Peyer's patch (tissue), 4 donors: ENCODE measurements at regions not wholly inside any gene's neighbourhood (a gene's known extent, or its start where the extent isn't known, plus 50 kb on each side); places are given as distances from the start of the nearest gene placed in this dataset.

ENCODE experiments used
- DNase-seq, 3 donors: peaks; one replicate each; pipeline ENCODE4 v3.0.0-alpha.2; 2017 to 2019
- H3K27ac ChIP-seq, 4 donors: fragments of 200-600 bp; sonication (generic); one replicate each; pipeline ENCODE4 v1.5.1; 2016 to 2019
- H3K27me3 ChIP-seq, 2 donors: fragments of 200-600 bp; sonication (generic); one replicate each; pipeline ENCODE4 v1.5.1; 2019
- H3K36me3 ChIP-seq, 3 donors: fragments of 200-600 bp; sonication (generic); one replicate each; pipeline ENCODE4 v1.5.1; 2016 to 2019
- H3K4me1 ChIP-seq, 4 donors: fragments of 200-600 bp; sonication (generic); one replicate each; pipeline ENCODE4 v1.5.1; 2016 to 2019
- H3K4me3 ChIP-seq, 4 donors: fragments of 200-600 bp; sonication (generic); 1 replicate in 3 of 4; 2 replicates in 1 of 4; pipeline ENCODE4 v1.5.1; 2016 to 2019; ENCODE audit warnings: mild to moderate bottlenecking in 1 of 4
- H3K9me3 ChIP-seq, 4 donors: fragments of 200-600 bp; sonication (generic); one replicate each; pipeline ENCODE4 v1.5.1; 2016 to 2019; ENCODE audit warnings: mild to moderate bottlenecking in 1 of 4
- POLR2A ChIP-seq, 2 donors: fragments of 450-650 bp; IDR thresholded peaks; one replicate each; pipeline ENCODE4 v1.5.1; 2017; ENCODE audit warnings: antibody characterized with exemption in 2 of 2, mild to moderate bottlenecking in 2 of 2, moderate library complexity in 2 of 2
- TF ChIP-seq, protein P1 (sequence below), 6 experiments: fragments of 450-650 bp in 4 of 6; fragments of 200-600 bp in 2 of 6; sonication (generic) in 1 of 6; IDR thresholded peaks; one replicate each; pipeline ENCODE4 v1.5.1; 2017 to 2019; ENCODE audit warnings: antibody characterized with exemption in 6 of 6, mild to moderate bottlenecking in 3 of 6, moderate library complexity in 1 of 6

DNA sequence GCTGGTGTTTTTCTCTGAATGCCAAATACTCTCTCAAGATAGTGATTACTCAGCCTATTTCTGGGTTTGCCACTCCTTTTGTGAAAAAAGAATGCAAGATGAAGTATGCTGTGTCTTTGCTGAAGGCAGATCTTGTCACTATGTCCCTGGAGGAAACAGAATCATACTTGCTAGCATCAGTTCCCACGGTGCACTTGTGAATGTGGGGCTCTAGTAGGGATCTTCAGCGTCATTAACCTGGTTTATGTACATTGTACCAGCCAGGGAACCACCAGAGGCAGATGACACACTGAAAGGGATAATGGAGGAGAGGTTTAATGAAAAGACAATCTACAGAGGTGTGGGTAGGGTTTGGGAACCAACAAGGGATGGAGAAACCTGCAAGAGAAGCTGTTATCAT is 131.0 kb upstream of the CXCR4 start:
- H3K27ac ChIP-seq = no peak overlapping the region
- H3K9me3 ChIP-seq = no peaks in the 10 kb centered on the region
- H3K4me1 ChIP-seq = peaks cover 0 to 5% (median 0%) of the 10 kb centered on the region in 4 donors
- DNase-seq = no peak
- H3K4me3 ChIP-seq = no peak overlapping the region
- no peak for TF ChIP-seq POLR2A (IDR thresholded peaks at IDR 0.05)
- TF ChIP-seq, protein P1, sequence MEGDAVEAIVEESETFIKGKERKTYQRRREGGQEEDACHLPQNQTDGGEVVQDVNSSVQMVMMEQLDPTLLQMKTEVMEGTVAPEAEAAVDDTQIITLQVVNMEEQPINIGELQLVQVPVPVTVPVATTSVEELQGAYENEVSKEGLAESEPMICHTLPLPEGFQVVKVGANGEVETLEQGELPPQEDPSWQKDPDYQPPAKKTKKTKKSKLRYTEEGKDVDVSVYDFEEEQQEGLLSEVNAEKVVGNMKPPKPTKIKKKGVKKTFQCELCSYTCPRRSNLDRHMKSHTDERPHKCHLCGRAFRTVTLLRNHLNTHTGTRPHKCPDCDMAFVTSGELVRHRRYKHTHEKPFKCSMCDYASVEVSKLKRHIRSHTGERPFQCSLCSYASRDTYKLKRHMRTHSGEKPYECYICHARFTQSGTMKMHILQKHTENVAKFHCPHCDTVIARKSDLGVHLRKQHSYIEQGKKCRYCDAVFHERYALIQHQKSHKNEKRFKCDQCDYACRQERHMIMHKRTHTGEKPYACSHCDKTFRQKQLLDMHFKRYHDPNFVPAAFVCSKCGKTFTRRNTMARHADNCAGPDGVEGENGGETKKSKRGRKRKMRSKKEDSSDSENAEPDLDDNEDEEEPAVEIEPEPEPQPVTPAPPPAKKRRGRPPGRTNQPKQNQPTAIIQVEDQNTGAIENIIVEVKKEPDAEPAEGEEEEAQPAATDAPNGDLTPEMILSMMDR (IDR thresholded peaks at IDR 0.05) = no peak
- H3K27me3 ChIP-seq = no peaks in the 10 kb centered on the region
- H3K36me3 ChIP-seq = no peaks in the 10 kb centered on the region

DNA sequence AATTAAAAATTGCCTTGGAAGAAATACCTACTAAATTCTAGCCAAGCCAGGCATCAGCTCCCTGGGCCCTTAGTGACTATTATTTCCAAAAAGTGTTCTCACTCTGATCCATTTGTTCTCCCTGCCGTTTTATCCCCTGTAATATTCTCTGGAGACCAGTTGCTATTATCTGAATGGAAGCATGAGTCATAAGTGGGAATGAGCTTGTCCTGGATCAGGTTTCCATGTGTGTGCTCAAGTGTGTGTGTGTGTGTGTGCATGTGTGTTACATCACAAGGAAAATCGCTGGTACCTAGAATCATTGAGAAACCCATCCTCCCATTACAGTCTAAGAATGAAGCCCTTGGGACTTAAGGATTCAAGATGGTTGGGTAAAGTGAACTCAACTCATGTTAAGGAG is 130.3 kb upstream of the CXCR4 start:
- DNase-seq = no peak
- Histone ChIP-seq H3K36me3 (no peaks in the 10 kb centered on the region), H3K27ac (no peak overlapping the region), H3K9me3 (no peaks in the 10 kb centered on the region), H3K4me1 (no peaks in the 10 kb centered on the region), H3K27me3 (no peaks in the 10 kb centered on the region), H3K4me3 (no peak overlapping the region)
- TF ChIP-seq POLR2A (IDR thresholded peaks at IDR 0.05) = no peak
- TF ChIP-seq, protein P1 (IDR thresholded peaks at IDR 0.05) = no peak

GRCh38 chr2:136247204-136247950 is 129.4 kb upstream of the CXCR4 start:
- H3K4me3 ChIP-seq = no peak overlapping the region
- no peak for DNase-seq
- TF ChIP-seq, protein P1 (IDR thresholded peaks at IDR 0.05) = no peak
- TF ChIP-seq POLR2A (IDR thresholded peaks at IDR 0.05) = no peak
- no peaks in the 10 kb centered on the region for H3K36me3 ChIP-seq
- H3K4me1 ChIP-seq = peaks cover 0 to 2% (median 0%) of the 10 kb centered on the region in 4 donors
- H3K27ac ChIP-seq = peak overlapping the region in 1 of 4 donors; percentile 25
- H3K9me3 ChIP-seq = no peaks in the 10 kb centered on the region
- no peaks in the 10 kb centered on the region for H3K27me3 ChIP-seq

DNA sequence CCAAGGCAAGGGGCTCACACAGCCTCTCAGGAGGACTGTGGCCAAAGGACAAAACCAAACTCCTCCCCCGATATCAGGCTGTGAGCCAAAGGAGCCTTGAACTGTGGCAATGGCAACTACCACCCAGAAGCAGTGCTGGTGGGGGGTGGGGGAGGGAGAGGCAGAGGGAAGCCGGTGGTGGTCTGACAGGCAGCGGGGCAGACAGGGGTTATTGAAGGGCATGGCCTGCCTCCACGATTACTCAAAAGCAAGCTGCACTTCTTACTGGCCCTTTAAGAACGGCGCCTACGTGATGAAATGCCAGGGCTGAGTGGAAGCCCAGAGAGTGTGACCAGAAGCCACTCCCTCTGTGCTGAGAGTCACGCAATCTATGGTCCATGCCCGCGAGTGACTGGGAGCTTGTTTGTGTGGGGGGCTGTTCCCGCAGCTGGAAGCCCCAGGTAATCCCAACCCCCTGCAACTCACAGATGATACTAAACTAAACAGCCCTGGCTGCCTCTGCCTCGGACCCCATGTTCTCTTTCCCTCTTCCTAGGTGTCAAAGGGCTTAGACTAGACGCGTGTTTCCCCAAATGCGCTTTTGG is 128.2 kb upstream of the CXCR4 start:
- DNase-seq = peak in 2 of 3 donors; percentile 68 to 79
- Histone ChIP-seq H3K9me3 (no peaks in the 10 kb centered on the region), H3K4me3 (no peak overlapping the region), H3K36me3 (no peaks in the 10 kb centered on the region), H3K27ac (peak overlapping the region in 2 of 4 donors; percentile 58 to 61), H3K27me3 (no peaks in the 10 kb centered on the region), H3K4me1 (peaks cover 0 to 4% (median 0%) of the 10 kb centered on the region in 4 donors)
- TF ChIP-seq, protein P1 (IDR thresholded peaks at IDR 0.05) = no peak
- TF ChIP-seq POLR2A (IDR thresholded peaks at IDR 0.05) = no peak

- no peaks in the 10 kb centered on the region for H3K27me3 ChIP-seq
- H3K36me3 ChIP-seq = no peaks in the 10 kb centered on the region
- no peaks in the 10 kb centered on the region for H3K9me3 ChIP-seq
- no peak for TF ChIP-seq POLR2A (IDR thresholded peaks at IDR 0.05)
- peaks cover 0 to 9% (median 0%) of the 10 kb centered on the region in 4 donors for H3K4me1 ChIP-seq
- H3K27ac ChIP-seq = peak overlapping the region in 1 of 4 donors; percentile 61
- DNase-seq = no peak
- H3K4me3 ChIP-seq = no peak overlapping the region
These were observed 127.3 kb upstream of the CXCR4 start for GRCh38 chr2:136245211-136245610.

- Histone ChIP-seq H3K27ac (no peak overlapping the region), H3K4me3 (no peak overlapping the region), H3K9me3 (no peaks in the 10 kb centered on the region), H3K36me3 (no peaks in the 10 kb centered on the region), H3K4me1 (peaks cover 0 to 16% (median 2%) of the 10 kb centered on the region in 4 donors), H3K27me3 (no peaks in the 10 kb centered on the region)
- no peak for DNase-seq
- no peak for TF ChIP-seq POLR2A (IDR thresholded peaks at IDR 0.05)
- TF ChIP-seq, protein P1 (IDR thresholded peaks at IDR 0.05) = no peak
These were observed 126.6 kb upstream of the CXCR4 start for GRCh38 chr2:136244536-136244885.
